Activated CD4-positive, alpha-beta memory T cell treated with anti-CD3 and anti-CD28 coated beads for 36 hours (primary cell): ENCODE measurements at regions not wholly inside any gene's neighbourhood (a gene's known extent, or its start where the extent isn't known, plus 50 kb on each side); places are given as distances from the start of the nearest gene placed in this dataset.

Experiments
- CTCF ChIA-PET: fragments of 350-600 bp; sonication (Branson Sonifier 250); formaldehyde crosslinking; loops from one replicate; lab custom pipeline; 2021; ENCODE audit warnings: antibody characterized with exemption, inconsistent platforms; lab: Charles Lee
- POLR2A ChIA-PET: fragments of 350-600 bp; sonication (Branson Sonifier 250); formaldehyde crosslinking; loops from one replicate; lab custom pipeline; 2021; ENCODE audit warnings: antibody characterized with exemption; lab: Charles Lee
- DNase-seq: peaks from one replicate; pipeline ENCODE4 v3.0.0-alpha.2; 2020
- H3K27ac Mint-ChIP-seq: one replicate; pipeline ENCODE4 v1.8.0; 2021; ENCODE audit warnings: mixed read lengths
- H3K27me3 Mint-ChIP-seq: one replicate; pipeline ENCODE4 v1.8.0; 2021; ENCODE audit warnings: mixed read lengths
- H3K36me3 Mint-ChIP-seq: one replicate; pipeline ENCODE4 v1.8.0; 2021; ENCODE audit warnings: mixed read lengths
- H3K4me1 Mint-ChIP-seq: one replicate; pipeline ENCODE4 v1.8.0; 2021; ENCODE audit warnings: low read depth, mixed read lengths
- H3K4me3 Mint-ChIP-seq: one replicate; pipeline ENCODE4 v1.8.0; 2021; ENCODE audit warnings: mild to moderate bottlenecking, mixed read lengths
- H3K9me3 Mint-ChIP-seq: one replicate; pipeline ENCODE4 v1.8.0; 2021; ENCODE audit warnings: mixed read lengths
- intact Hi-C: fragments of 100-400 bp; cut with micrococcal nuclease; formaldehyde crosslinking; loops from one replicate; pipeline ENCODE4 v1.15.1; 2023

DNA sequence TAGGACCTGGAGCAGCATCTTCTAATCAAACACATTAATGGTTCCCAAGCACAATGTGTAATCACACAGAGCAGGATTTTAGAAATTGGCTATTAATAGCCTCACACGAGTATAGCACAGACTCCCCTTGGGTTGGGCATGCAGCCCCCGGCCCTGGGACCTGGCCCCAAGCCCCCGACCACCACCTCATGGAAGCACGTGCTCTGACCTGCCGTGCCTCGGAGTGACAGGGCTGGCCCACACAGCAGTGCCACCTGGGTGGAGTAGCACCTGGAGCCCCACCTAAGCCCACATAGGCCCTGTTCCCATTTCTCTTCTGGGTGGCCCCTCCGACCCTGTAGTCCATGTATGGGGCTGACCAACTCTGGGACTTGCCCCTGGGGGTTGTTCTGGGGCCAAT is 171.8 kb downstream of the TTLL2 start:
- no peak overlapping the region for H3K27ac Mint-ChIP-seq
- no peaks in the 10 kb centered on the region for H3K4me1 Mint-ChIP-seq
- no peak for DNase-seq
- no peaks in the 10 kb centered on the region for H3K36me3 Mint-ChIP-seq
- H3K27me3 Mint-ChIP-seq = peaks cover 6% of the 10 kb centered on the region
- ChIA-PET CTCF (no interaction called here), POLR2A (no interaction called here)
- H3K4me3 Mint-ChIP-seq = no peak overlapping the region
- H3K9me3 Mint-ChIP-seq = no peaks in the 10 kb centered on the region
- intact Hi-C loops = no loop called here

DNA sequence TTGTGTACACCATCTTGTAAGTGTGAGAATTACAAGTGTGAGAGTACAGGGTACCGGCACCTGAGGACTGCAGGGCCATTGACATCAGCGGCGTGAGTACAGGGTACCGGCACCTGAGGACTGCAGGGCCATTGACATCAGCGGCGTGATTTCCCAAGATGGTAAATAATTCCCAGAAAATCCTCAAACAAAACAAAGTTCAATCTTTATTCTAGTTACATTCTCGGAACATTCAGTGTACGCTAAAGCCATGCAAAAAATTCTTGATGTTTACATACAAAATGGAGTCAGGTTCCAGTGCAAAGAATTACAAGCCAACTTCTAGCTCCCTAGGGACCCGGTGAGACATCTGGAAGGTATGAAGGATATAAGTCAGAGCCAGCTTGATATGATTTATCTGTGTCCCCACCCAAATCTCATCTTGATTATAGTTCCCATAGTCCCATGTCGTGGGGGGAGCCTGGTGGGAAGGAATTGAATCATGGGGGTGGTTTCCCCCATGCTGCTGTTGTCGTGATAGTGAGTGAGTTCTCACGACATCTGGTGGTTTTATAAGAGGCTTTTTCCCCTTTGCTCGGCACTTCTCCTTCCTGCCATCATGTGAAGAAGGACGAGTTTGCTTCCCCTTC is 172.7 kb downstream of the TTLL2 start:
- no peaks in the 10 kb centered on the region for H3K9me3 Mint-ChIP-seq
- ChIA-PET POLR2A (no interaction called here), CTCF (no interaction called here)
- H3K27ac Mint-ChIP-seq = no peak overlapping the region
- no peaks in the 10 kb centered on the region for H3K36me3 Mint-ChIP-seq
- H3K4me3 Mint-ChIP-seq = no peak overlapping the region
- peaks cover 6% of the 10 kb centered on the region for H3K27me3 Mint-ChIP-seq
- no peak for DNase-seq
- H3K4me1 Mint-ChIP-seq = no peaks in the 10 kb centered on the region
- intact Hi-C loops = no loop called here

- Mint-ChIP-seq H3K27me3 (peaks cover 4% of the 10 kb centered on the region), H3K36me3 (no peaks in the 10 kb centered on the region), H3K4me1 (no peaks in the 10 kb centered on the region), H3K4me3 (no peak overlapping the region), H3K27ac (no peak overlapping the region), H3K9me3 (no peaks in the 10 kb centered on the region)
- ChIA-PET CTCF (no interaction called here), POLR2A (no interaction called here)
- no peak for DNase-seq
- intact Hi-C loops = no loop called here
These were observed 174.3 kb downstream of the TTLL2 start for GRCh38 chr6:167499161-167499660.

- no peak for DNase-seq
- peaks cover 3% of the 10 kb centered on the region for H3K27me3 Mint-ChIP-seq
- H3K4me1 Mint-ChIP-seq = no peaks in the 10 kb centered on the region
- no peak overlapping the region for H3K27ac Mint-ChIP-seq
- no peak overlapping the region for H3K4me3 Mint-ChIP-seq
- intact Hi-C loops = no loop called here
- CTCF ChIA-PET = no interaction called here
- no peaks in the 10 kb centered on the region for H3K36me3 Mint-ChIP-seq
- no peaks in the 10 kb centered on the region for H3K9me3 Mint-ChIP-seq
- POLR2A ChIA-PET = no interaction called here
These were observed 176.1 kb downstream of the TTLL2 start for GRCh38 chr6:167500961-167501360.

- intact Hi-C loops = no loop called here
- DNase-seq = no peak
- no peak overlapping the region for H3K4me3 Mint-ChIP-seq
- no peaks in the 10 kb centered on the region for H3K27me3 Mint-ChIP-seq
- H3K36me3 Mint-ChIP-seq = no peaks in the 10 kb centered on the region
- no peaks in the 10 kb centered on the region for H3K4me1 Mint-ChIP-seq
- no peaks in the 10 kb centered on the region for H3K9me3 Mint-ChIP-seq
- H3K27ac Mint-ChIP-seq = no peak overlapping the region
- POLR2A ChIA-PET = no interaction called here
- CTCF ChIA-PET = no interaction called here
These were observed 177.0 kb downstream of the TTLL2 start for GRCh38 chr6:167501831-167502385.

DNA sequence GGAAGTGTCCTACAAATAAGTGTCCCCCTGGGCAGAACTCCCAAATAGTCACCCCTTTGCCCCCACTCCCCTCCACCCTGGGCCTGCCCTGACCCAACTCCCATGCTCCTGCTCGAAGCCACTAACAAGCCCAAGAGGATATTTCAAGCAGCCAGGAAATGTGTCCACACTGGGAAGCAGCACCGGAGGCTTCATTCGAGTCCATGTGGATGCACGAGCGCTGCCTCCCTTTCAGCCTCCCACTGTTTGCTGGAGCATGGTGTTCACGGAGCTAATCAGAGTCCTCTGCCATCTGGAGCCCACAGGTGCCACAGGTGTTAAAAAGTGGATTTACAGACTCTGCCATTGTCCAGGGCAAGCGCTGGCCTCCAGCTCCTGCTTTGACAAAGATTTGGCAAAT is 177.6 kb downstream of the TTLL2 start:
- Mint-ChIP-seq H3K36me3 (no peaks in the 10 kb centered on the region), H3K9me3 (no peaks in the 10 kb centered on the region), H3K27ac (no peak overlapping the region), H3K4me1 (no peaks in the 10 kb centered on the region), H3K27me3 (no peaks in the 10 kb centered on the region), H3K4me3 (no peak overlapping the region)
- intact Hi-C loops = no loop called here
- CTCF ChIA-PET = no interaction called here
- POLR2A ChIA-PET = no interaction called here
- DNase-seq = no peak

GRCh38 chr6:167504385-167504961 is 179.6 kb downstream of the TTLL2 start:
- Mint-ChIP-seq H3K27me3 (peaks cover 2% of the 10 kb centered on the region), H3K36me3 (no peaks in the 10 kb centered on the region), H3K4me1 (no peaks in the 10 kb centered on the region), H3K27ac (no peak overlapping the region), H3K4me3 (no peak overlapping the region), H3K9me3 (no peaks in the 10 kb centered on the region)
- DNase-seq = no peak
- POLR2A ChIA-PET = no interaction called here
- CTCF ChIA-PET = no interaction called here
- intact Hi-C loops = no loop called here

- Mint-ChIP-seq H3K4me3 (no peak overlapping the region), H3K4me1 (no peaks in the 10 kb centered on the region), H3K27ac (no peak overlapping the region), H3K27me3 (peaks cover 2% of the 10 kb centered on the region), H3K36me3 (no peaks in the 10 kb centered on the region), H3K9me3 (no peaks in the 10 kb centered on the region)
- POLR2A ChIA-PET = no interaction called here
- intact Hi-C loops = no loop called here
- CTCF ChIA-PET = no interaction called here
- no peak for DNase-seq
These were observed 180.3 kb downstream of the TTLL2 start for GRCh38 chr6:167505199-167505598.

GRCh38 chr6:167505782-167506181 is 180.9 kb downstream of the TTLL2 start:
- Mint-ChIP-seq H3K4me3 (no peak overlapping the region), H3K9me3 (no peaks in the 10 kb centered on the region), H3K36me3 (no peaks in the 10 kb centered on the region), H3K27ac (no peak overlapping the region), H3K27me3 (peaks cover 3% of the 10 kb centered on the region), H3K4me1 (no peaks in the 10 kb centered on the region)
- POLR2A ChIA-PET = no interaction called here
- intact Hi-C loops = no loop called here
- DNase-seq = no peak
- CTCF ChIA-PET = no interaction called here

GRCh38 chr6:167506443-167507301 is 181.8 kb downstream of the TTLL2 start:
- intact Hi-C loops = no loop called here
- no peak for DNase-seq
- Mint-ChIP-seq H3K27ac (no peak overlapping the region), H3K4me3 (no peak overlapping the region), H3K36me3 (no peaks in the 10 kb centered on the region), H3K9me3 (no peaks in the 10 kb centered on the region), H3K4me1 (no peaks in the 10 kb centered on the region), H3K27me3 (peaks cover 7% of the 10 kb centered on the region)
- ChIA-PET CTCF (no interaction called here), POLR2A (no interaction called here)

DNA sequence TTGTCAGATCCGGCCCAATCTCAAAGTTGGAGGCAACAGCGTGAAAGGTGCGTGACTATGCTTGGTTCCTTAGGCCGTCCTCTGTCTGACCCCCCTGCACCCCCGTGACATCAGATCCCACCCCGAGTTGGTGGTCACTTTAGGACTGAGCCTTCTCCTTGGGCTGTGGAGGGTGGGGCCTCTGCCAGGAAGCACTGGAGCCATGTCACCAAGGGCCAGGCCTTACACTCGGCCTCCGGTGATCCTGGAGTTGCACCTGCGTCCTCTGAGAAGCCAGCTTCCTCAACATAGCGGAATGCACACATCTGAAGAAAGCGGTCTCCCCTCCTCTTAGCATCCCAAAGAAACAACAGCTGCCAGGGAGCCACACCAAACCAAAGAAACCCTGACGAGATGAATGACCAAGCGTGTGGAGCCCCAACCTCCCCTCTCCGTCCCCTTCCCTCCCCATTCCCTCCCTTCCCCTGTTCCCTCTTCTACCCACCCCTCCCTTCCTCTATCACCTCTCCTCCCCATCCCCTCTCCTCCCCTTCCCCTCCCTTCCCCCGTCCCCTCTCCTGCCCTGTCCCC is 182.6 kb downstream of the TTLL2 start:
- H3K27me3 Mint-ChIP-seq = peaks cover 11% of the 10 kb centered on the region
- no peaks in the 10 kb centered on the region for H3K36me3 Mint-ChIP-seq
- H3K4me3 Mint-ChIP-seq = no peak overlapping the region
- H3K27ac Mint-ChIP-seq = no peak overlapping the region
- ChIA-PET POLR2A (no interaction called here), CTCF (no interaction called here)
- no peaks in the 10 kb centered on the region for H3K9me3 Mint-ChIP-seq
- DNase-seq = no peak
- H3K4me1 Mint-ChIP-seq = no peaks in the 10 kb centered on the region
- intact Hi-C loops = no loop called here
